CD4-positive, alpha-beta T cell treated with Interleukin-15 for 4 hours (primary cell): ENCODE measurements at regions not wholly inside any gene's neighbourhood (a gene's known extent, or its start where the extent isn't known, plus 50 kb on each side); places are given as distances from the start of the nearest gene placed in this dataset.

Experiments used
- DNase-seq: peaks from one replicate; pipeline ENCODE4 v3.0.0-alpha.2; 2020; ENCODE audit warnings: low spot score

DNA sequence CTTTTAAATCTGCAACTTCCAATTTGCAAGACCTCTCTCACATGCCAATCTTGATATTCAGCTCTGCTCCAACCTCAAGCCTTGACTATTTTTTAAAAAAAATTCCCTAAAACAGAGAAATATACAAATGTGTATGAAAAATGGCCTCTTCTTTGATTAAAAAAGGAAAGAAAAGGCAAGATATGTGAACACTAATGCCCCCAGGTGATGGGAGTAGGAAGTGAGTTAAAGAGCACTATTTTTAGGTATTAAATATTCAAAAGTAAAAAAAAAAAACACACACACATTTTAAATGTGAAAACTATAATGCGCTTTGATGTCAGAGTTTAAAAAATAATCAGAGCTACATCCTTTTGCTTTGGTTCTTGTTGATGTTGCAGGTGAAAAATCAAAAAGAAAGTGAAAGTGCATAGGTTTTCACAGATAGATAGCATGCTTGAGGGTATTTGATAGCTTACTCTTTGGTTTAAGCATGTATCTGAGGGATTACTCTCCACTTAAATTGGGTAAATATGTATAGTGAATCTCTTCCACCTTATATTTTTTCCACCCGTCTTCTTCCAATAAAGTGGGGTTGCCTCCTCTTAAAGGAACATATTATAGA is 406.0 kb upstream of the POU3F3 start:
- DNase-seq: no peak

DNA sequence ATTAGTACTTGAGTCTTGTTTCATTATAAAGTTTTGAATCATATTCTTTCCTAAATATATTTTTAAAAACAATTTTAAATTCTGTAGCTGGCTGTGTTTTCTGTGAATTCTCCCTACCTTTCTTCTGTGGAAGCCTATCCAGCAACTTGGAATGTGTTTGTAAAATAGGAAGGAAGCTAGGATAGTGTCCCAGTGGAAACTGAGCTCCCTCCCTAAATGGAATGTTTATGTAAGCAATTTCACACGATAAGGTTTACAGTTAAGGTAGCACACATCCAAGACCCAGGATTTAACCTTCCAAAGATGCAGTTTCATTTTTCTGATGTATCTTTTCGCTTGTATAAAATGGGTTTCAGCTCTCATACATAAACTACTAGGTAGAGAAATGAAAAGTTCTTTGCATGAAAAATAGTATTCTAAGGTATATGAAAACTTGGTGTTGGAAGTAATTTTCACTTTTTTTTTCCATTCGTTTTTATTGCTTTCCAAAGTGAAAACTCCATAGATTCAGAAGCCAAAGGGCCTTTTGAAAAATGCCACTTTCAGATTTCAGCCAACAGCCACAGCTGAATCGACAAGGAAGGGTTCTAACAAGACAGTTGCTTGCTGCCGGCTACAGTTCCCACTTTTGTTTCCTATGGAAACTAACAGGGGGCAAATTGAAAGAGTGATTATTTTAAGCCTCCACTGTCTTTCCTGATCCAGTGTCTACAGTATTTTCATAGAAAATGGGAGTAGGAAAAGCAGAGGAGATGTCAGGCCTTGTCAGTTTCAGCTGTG is 405.1 kb upstream of the POU3F3 start:
- no peak for DNase-seq

DNA sequence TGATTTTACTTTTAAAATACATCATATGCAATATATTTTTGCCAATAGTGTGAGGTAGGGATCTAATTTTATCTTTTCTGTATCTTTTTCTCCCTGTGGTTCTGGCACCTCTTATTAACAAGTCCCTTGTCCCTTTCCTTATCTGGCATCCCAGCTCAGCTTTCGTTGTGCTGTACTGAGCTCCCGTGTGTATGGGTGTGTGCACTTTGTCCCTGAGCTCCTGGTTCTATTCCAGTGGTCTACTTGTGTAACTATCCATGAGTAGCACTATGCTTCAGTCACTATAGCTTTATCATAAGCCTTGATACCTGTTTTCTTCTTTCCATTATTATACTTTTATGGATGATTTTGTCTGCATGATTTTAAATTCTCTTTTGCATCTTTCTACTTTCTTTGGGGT is 401.4 kb upstream of the POU3F3 start:
- DNase-seq: no peak

DNA sequence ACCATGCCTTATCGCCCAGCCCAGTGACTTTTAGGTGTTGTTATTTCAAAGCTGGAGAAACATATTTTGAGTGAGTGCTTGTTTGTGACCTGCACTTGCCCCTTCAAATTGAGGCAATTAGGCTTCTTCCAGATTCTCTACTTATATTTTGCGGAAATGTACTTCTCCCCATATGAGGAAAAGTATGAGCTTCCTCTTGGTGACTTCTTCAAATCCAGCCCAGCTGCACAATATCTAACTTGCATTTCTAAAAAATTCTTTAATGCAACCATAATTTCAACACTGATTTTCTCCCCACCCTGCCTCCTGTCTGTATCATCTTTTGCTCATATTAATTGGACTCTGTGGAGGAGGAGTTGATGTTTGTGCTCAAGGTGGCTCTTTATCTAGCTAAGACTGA is 391.2 kb upstream of the POU3F3 start:
- no peak for DNase-seq

DNA sequence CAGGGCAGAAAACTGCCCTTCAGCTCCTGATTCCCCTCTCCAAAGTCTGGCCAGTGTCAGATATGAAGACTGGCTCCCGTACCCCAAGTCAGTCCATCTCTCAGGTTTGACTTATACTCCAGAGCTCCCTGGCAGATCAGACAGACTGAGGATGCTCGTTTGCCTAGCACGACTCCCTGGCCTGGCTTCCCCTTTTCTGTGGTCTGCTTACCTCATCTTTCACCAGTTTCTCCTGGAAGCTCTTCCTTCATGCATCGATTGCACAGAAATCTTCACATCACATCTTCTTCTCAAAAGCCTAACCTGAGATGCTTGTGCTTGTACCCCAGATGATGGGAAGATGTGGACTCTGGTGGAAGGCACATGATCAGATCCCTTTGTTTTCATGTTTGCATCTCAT is 387.9 kb upstream of the POU3F3 start:
- DNase-seq: no peak

DNA sequence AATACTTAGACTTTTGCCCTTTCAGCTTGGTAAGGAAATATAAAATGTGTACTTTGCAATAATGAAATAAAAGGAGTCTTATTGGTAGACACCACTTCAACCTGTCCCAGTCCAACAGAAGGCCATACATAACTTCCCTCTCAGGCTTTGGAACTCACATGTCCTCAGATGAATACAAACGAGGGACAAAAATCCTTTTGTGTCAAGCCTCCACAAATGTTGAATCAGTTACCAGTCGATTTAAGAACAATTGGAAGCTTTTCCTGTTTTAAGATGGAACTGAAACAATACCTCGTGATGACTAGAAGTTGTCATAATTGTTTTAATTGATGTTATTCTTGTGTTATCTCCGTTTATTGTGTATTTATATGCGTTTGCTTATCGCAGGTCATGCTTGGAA is 385.1 kb upstream of the POU3F3 start:
- no peak for DNase-seq

DNA sequence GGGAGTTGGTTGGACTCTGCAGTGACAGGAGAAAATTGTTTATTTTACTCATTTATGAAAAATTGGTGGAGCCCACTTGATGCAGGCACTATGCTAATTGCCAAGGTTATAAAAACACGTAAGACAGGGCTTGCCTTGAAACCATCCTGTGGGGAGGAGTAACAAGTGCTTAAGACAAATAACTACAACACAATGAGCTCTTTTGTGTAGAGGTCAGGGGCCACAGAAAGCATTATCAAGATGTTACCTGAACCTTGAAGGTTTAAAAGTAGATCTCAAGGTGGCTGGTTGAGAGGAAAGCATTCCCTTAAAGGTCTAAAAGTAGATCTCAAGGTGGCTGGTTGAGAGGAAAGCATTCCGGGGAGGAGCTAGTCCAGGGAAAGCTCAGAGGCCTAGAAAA is 381.8 kb upstream of the POU3F3 start:
- no peak for DNase-seq

DNA sequence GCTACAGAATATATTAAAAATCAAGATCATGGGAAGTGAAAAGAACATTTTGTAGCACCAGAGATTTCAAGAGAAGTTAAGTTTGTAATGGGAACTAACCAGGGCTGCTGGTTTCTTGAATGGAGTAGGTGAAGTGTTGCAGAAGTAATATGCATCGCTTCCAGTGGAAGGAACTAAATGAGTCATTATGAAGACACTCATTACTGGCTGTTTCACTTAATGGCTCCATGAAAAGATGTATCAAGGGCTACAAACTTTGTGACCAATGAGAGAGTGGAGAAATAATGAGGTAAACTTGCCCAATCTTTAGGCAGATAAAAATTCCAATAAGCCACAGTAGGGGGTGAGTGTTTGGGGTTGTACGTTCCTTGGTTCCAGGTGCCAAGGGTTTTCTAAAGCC is 380.4 kb upstream of the POU3F3 start:
- DNase-seq: no peak

DNA sequence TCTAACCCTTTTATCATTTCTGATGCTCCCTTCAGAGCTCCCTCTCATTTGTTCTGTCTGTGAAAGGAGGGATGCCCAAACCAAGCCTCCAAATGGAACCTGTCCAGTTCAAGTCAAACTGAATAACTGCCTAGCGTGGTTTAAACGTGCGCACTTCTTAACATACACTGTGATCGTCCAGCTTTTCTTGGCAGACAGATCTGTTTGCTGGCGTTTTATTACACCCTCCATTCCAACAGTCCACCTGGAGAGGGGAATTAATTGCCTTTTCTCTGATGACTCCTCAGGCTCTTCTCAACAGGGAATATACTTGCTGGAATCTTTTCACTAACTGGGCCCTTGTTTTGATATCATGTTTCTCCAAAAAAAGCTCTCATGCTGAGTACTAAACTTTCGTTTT is 379.2 kb upstream of the POU3F3 start:
- no peak for DNase-seq

DNA sequence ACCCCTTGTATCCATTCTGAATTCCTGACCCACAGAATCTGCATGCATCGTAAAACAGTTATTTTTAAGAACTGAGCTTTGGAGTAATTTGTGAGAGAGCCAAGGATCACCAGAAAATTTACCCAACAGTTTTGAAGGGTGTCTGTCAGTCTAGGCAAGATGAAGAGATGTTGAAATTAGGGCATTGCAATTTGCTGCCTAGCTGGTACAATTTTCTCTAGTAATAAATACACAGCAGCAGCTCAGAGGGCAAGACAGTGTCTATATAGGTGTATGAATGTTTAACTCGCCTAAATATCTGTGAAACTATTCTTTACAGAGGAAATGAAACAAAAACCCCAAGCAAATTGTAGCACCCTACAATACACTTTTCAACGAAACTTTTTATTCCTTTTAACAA is 377.8 kb upstream of the POU3F3 start:
- no peak for DNase-seq

DNA sequence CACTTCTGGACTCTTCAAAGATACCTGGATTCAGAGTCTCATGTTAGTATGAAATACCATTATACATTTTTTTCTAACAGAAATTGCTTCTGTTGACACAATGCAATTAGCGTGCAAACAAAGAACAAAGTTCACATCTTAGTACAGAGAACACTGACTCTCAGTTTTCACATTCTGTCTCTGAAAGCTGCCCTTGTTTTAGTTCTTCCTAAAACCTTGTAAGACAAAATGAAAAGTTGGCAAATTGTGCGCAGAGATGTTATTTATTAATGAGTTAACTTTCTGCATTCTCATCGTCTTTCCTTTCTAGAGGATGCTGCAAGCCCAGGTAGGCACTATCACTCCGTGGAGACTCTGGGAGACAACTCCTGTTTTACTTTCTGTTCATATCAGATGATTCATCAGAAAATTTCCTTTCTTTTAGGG is 377.3 kb upstream of the POU3F3 start:
- DNase-seq: no peak

DNA sequence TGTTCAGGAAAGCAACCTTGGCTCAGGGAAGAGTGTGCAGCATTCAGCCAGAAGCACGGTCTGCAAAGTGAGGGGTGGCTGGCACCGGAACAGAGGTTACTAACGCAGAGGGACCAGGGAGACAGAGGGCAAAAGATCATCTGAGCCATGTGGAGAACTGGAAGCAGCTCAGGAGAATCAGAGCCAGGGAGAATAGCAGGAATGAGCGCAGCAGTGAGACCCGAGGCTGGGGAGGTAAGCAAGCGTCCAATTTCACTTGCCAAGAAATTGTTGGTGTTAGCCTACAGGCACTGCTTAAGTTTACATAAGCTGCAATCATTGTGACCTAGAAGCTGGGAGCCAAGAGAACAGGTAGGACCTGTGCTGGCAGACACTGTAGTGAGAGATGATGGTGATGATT is 372.6 kb upstream of the POU3F3 start:
- no peak for DNase-seq

DNA sequence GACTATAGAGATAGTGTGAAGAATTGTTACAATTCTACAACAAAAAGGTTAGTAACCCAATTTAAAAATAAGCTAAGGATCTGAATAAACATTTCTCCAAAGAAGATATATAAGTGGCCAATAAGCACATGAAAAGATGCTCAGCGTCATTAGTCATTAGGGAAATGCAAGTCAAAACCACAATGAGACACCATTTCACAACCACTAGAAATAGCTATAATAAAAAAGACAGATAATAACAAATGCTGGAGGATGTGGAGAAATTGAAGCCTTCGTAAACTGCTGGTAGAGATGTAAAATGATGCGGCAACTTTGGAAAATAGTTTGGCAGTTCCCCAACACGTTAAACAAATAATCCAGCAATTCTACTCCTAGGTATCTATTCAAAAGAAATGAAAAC is 366.5 kb upstream of the POU3F3 start:
- DNase-seq: no peak

DNA sequence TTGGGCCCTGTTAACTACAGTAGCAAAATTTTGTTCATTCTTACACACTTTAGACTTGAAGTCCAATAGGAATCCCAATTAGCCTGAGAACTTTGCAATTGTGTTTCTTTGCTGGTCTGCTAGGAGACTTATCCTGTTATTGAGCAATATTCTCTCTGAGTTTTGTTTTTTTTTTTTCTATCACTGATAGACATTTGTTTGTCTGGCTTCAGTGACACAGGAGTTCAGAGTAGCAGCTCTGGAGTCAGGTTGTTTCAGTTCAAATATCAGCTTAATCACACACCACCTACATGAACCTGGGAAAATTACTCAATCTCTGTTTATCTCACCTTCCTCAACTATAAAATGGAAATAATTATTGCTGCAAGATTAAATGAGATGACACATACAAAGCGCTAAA is 360.2 kb upstream of the POU3F3 start:
- no peak for DNase-seq

DNA sequence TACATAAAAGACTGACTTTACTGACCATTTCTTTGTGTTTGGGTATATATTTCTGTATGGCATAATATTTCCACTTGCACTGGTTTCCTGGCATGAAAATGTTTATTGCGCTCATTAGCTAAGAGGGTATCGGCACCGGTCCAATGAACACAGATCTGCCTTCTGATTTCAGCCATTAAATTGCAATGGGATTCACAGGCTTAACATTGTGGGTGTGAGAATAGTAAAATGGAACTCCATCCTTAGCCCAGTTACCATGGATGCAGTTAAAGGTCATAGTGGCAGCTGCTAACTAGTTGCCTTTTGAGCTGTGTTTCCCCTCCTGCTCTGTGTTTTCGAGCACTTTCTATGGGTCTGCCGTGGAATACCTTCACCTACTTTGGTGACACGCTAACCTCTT is 352.6 kb upstream of the POU3F3 start:
- DNase-seq: no peak

DNA sequence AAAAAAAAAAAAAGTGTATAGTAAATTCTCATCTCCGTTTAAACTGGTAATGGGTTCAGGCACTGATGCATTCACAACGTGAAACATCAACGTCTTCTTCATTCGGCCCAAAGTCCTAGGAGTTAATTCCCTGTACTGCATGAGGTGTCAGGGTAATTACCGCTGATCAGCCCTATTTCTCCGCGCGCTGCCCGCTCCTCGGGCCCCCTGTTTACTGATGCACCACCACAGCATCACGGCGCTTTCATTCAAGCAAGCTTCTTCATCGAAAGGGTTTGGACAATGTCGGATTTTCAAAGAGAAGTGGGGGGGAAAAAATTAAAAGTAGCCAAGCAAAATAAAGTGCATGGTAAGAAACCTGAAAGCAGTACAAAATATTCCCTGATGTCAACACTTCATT is 352.0 kb upstream of the POU3F3 start:
- DNase-seq: no peak

DNA sequence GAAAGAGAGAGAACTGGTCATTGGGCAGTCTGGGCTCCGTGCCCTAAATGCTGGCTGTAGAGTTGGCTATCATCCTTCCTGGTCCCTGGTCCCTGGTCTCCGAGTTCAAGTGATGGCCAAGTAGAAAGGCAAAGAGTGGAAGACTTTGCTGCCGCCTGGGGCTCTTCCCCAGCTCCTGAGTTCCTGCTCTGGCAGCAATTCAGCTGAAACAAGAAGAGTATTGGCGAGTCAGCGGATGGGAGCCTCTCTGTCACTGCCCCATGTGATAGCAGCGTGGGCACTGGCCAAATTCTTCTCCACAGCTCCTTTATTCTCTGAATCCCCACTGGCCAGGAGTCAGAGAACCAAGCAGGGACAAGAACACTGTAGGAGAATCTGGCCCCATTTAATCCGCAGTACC is 351.0 kb upstream of the POU3F3 start:
- no peak for DNase-seq

DNA sequence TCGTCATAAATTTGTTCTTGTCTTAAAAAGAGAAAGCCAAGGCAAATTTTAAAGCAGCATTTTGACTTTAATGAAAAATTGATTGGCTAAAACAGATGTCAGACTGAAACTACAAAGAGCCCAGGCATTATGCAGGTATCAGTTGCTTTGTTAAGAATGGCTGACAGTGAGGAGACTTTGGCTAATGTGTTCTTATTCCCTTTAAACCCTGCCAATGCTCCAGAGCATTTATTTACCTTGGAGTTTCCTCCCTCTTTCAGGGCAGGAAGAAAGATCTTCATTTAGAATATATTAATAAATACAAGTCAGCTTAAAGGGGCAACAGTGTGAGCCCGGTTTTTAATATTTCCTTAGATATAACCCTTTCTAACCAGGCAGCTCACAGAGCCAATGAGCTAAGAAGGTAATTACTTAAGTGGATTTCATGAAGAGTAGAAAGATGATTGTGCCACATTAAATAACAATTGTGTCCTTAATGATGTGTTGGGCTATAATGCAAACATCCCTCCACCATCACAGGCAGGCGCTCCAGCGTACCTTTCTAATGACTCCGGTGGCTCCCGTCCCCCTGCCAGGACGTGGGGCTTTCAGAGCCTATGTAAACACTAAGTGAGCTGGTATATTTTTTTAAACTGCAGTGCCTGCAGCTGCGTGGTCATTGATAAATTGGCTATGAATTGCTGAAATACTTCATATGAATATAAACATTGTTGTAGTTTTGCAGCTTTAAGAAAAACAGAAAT is 349.4 kb upstream of the POU3F3 start:
- DNase-seq: no peak

DNA sequence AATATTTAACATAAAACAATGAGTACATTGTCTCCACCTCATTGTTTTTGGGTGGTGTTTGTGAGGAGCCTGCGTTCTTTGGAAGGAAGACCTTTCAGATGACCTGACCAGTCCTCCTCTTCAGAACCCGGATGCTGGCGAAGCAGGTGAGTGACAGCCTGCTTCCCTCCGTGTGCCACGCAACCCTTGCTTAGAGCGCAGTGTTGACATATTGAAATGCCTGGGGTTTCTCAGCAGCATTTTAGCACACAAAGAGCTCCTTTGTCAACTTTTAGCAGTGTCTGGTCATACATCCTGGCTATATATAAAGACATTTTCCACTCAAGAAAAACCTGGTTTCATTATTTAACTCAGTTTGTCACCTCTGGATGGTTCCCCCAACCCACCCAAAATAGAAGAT is 335.7 kb upstream of the POU3F3 start:
- no peak for DNase-seq

DNA sequence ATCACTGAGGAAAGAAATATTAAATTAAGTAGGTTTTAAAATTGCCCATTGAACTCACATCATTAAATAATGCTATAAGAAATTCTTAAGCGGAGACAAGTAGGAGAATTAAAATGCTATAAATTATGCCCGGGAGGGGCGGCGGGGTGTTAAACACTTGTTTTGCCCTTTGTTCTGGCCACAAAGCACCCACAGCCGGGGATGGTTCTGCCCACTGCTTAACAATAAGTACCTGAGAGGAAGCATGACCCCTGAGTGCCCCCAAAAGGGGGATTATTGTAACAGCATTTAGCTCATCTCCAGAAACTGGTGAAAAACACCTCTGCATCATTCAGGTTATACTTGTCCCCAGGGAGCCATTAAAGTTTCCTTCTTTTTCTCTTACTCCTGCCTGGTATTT is 332.7 kb upstream of the POU3F3 start:
- no peak for DNase-seq

DNA sequence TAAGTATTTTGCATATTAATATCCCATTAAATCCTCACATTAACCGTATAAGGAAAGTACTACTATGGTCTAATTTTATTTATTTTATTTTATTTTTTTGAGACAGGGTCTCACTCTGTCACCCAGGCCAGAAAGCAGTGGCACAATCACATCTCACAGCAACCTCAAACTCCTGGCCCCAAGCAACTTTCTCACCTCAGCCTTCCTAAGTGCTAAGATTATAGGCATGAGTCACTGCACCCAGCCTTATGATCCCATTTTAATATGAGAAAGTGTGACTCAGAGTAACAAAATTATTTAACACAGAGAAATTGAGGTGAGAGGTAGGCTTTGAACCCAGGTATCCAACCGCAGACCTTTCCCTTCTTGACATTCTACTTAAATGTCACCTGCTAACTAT is 330.0 kb upstream of the POU3F3 start:
- DNase-seq: no peak

DNA sequence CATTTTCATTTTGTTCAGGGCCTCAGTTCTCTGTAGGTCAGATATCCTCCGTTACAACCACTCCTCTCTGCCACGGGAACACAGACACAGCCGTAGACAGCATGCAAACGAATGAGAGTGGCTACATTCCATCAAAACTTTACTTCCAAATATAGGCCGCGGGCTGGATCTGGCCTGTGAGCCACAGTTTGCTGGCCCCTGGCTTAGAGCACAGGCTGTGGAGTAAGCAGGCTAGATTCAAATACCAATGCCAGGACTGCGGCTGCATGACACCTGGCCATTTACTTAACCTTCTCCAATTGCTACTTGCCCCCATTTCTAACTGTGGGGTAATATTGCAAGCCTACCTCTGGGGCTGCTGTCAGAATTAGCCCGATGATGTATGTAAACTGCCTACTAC is 325.8 kb upstream of the POU3F3 start:
- DNase-seq: no peak

DNA sequence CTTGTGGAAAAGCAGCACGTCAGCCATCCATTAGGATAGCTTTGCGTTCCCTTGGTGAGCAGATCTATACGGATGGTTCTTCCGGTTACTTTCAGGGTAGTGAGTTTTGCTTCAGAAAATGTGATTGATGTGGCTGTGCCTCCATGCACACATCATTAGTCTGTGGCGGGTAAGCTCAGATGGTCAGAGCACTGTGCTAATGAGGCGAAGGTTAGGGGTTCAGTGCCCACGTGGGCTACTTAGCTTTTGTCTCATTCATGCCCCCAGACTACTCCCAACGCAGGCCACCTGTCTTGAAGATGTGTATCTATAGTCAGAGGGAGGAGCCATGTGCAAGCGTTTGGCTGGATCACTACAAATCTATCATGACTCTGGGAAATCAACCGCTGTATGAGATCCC is 322.8 kb upstream of the POU3F3 start:
- no peak for DNase-seq

DNA sequence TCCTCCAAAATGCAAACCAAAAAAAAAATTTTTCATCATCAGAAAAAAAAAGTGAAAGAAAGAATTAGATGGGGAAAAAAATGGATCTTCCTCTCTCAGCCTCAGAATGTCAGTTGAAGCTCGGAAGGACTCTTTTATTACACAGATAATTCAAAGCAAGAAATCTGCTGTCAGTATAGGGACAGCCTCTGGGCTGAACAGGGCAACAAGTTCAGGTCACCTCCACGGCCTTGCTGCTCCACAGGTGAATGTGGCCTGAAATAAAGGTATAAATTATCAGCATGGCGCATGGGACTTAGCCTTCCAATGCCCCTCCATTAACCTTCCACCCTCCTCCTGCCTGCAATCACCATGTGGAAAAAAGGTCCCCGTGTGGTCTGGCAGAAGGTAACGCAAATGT is 316.8 kb upstream of the POU3F3 start:
- no peak for DNase-seq
